ENCODE measurements at regions not wholly inside any gene's neighbourhood (a gene's known extent, or its start where the extent isn't known, plus 50 kb on each side); places are given as distances from the start of the nearest gene placed in this dataset.

DNA sequence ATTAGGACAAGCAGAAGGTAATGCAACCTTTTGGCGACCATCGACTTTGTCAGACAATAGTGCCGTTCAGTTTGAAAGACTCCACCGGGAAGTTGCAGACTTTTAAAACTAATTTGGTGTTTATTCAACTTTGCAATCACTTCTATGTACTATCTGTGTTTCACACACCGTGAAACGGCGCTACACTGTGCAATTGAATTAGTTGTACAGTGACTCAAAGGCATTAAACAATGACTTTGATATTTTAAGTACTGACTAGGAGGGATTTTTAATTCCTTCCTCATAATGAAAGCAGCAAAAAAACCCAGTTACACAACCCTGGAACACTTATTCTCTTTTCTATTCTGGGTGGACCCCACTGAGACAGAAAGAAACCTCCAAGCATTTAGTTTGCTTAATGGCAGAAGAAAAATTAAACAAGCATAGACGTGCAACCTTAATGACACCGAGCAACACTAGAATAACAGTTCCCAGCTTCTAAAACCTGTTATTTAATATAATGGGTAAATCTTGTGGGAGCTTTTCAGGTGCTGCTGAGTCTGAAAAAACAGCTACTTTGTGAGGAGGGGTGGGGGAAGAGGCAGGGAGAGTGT, 176.8 kb downstream of the LMO4 start:
- TF ChIP-seq REST (IDR thresholded peaks at IDR 0.05; ENCODE audit: insufficient read depth in 1 of 2, low read depth in 2 of 2, low read length in 1 of 2) (no peak), CTCF (IDR thresholded peaks at IDR 0.05) (no peak), POLR2AphosphoS5 (IDR thresholded peaks at IDR 0.05; ENCODE audit: low read depth, low read length) (no peak), TCF7L2 (IDR thresholded peaks at IDR 0.05; ENCODE audit: low read depth, low read length) (no peak)

All from Panc1 (cell line).